HCT116 (cell line): ENCODE measurements at regions not wholly inside any gene's neighbourhood (a gene's known extent, or its start where the extent isn't known, plus 50 kb on each side); places are given as distances from the start of the nearest gene placed in this dataset.

ENCODE experiments used
- ATAC-seq: fragments of 200-7000 bp; cut with Tn5 transposase; 2 replicates; pipeline ENCODE4 v1.9.1; 2020; ENCODE audit warnings: mild to moderate bottlenecking, moderate library complexity
- BruUV-seq: library from RNA; stranded (reverse); fragments of 400-500 nt; replicated peaks from 2 replicates; lab custom pipeline; 2021; lab: Mats Ljungman, UMichigan
- CTCF ChIA-PET: fragments of 300-600 bp; sonication (Branson Sonifier 250); formaldehyde crosslinking; loops from one replicate; lab custom pipeline; 2021; ENCODE audit warnings: antibody characterized with exemption; lab: Charles Lee
- POLR2A ChIA-PET: fragments of 300-600, 350-600 bp; sonication (Branson Sonifier 250); formaldehyde crosslinking; loops from one replicate; lab custom pipeline; 2021; ENCODE audit warnings: antibody characterized with exemption; lab: Charles Lee
- RAD21 ChIA-PET, 2 experiments: fragments of 300-600 bp; sonication (Branson Sonifier 250); formaldehyde crosslinking; loops; one replicate each; lab custom pipeline; 2023; ENCODE audit warnings: low total read pairs in 2 of 2; ENCODE audit not compliant: uncharacterized antibody in 2 of 2, unreplicated experiment in 2 of 2, low non-redundant PET in 1 of 2; lab: Charles Lee
- DNase-seq: peaks from one replicate; pipeline ENCODE4 v3.0.0-alpha.2; 2010; ENCODE audit warnings: low read depth, low spot score
- H2AFZ ChIP-seq: fragments of 200-600 bp; shearing (Covaris generic), sonication (generic); 2 replicates; pipeline ENCODE4 v1.6.1; 2017; ENCODE audit warnings: low read depth, mixed run types, mixed read lengths, antibody characterized with exemption, low read length; ENCODE audit not compliant: poor library complexity, severe bottlenecking
- H3K27ac ChIP-seq: 2 replicates; pipeline ENCODE4 v1.5.1; 2012; ENCODE audit warnings: low read depth, low read length
- H3K27me3 ChIP-seq: fragments of 200-600 bp; sonication (generic); 2 replicates; pipeline ENCODE4 v1.6.1; 2016; ENCODE audit warnings: mixed run types, low read length, mixed read lengths; ENCODE audit not compliant: insufficient read depth
- H3K36me3 ChIP-seq, 2 experiments: fragments of 200-500 bp in 1 of 2; fragments of 200-600 bp in 1 of 2; sonication (Bioruptor generic) in 1 of 2; sonication (generic) in 1 of 2; 2 replicates each; pipeline versions ENCODE4 v1.5.1 to v1.6.1; 2014 to 2016; ENCODE audit warnings: low read length in 2 of 2, inconsistent platforms in 1 of 2, mixed read lengths in 1 of 2, mixed run types in 1 of 2; ENCODE audit not compliant: insufficient read depth in 2 of 2, control insufficient read depth in 1 of 2
- H3K4me1 ChIP-seq, 2 experiments: fragments of 200-600 bp in 1 of 2; sonication (generic) in 1 of 2; 2 replicates each; pipeline versions ENCODE4 v1.5.1 to v1.6.1; 2012 to 2017; ENCODE audit warnings: low read length in 2 of 2, inconsistent platforms in 1 of 2, mild to moderate bottlenecking in 1 of 2, mixed read lengths in 1 of 2, mixed run types in 1 of 2, moderate library complexity in 1 of 2; ENCODE audit not compliant: insufficient read depth in 2 of 2, control insufficient read depth in 1 of 2
- H3K4me2 ChIP-seq: fragments of 200-600 bp; sonication (generic); 2 replicates; pipeline ENCODE4 v1.6.1; 2017; ENCODE audit warnings: mixed run types, low read length, mixed read lengths
- H3K4me3 ChIP-seq, 2 experiments: fragments of 200-600 bp in 1 of 2; sonication (generic) in 1 of 2; replicated peaks in 1 of 2; 2 replicates each; pipeline ENCODE4 v1.5.1; 2011 to 2016; ENCODE audit warnings: low read length in 2 of 2, control low read depth in 1 of 2, low read depth in 1 of 2, mild to moderate bottlenecking in 1 of 2, mixed read lengths in 1 of 2, mixed run types in 1 of 2
- H3K79me2 ChIP-seq: fragments of 200-600 bp; sonication (generic); 2 replicates; pipeline ENCODE4 v1.6.1; 2017; ENCODE audit warnings: mild to moderate bottlenecking, mixed run types, low read length, moderate library complexity, mixed read lengths; ENCODE audit not compliant: insufficient read depth
- H3K9ac ChIP-seq: fragments of 200-600 bp; sonication (generic); 2 replicates; pipeline ENCODE4 v1.6.1; 2016; ENCODE audit warnings: low read length, mixed read lengths
- H3K9me2 ChIP-seq: fragments of 200-600 bp; sonication (generic), shearing (Covaris generic); 2 replicates; pipeline ENCODE4 v1.6.1; 2017; ENCODE audit warnings: mixed run types, mild to moderate bottlenecking, moderate library complexity; ENCODE audit not compliant: insufficient read depth
- H3K9me3 ChIP-seq, 2 experiments: fragments of 200-500 bp in 1 of 2; fragments of 200-600 bp in 1 of 2; sonication (Bioruptor generic) in 1 of 2; sonication (generic) in 1 of 2; 2 replicates each; pipeline ENCODE4 v1.6.1; 2014 to 2017; ENCODE audit warnings: low read length in 2 of 2, mixed read lengths in 2 of 2, inconsistent platforms in 1 of 2, low read depth in 1 of 2, mild to moderate bottlenecking in 1 of 2, mixed run types in 1 of 2, moderate library complexity in 1 of 2; ENCODE audit not compliant: control insufficient read depth in 1 of 2, insufficient read depth in 1 of 2
- H4K20me1 ChIP-seq: fragments of 200-600 bp; sonication (generic), shearing (Covaris generic); 2 replicates; pipeline ENCODE4 v1.6.1; 2017; ENCODE audit warnings: mixed run types, mild to moderate bottlenecking, moderate library complexity; ENCODE audit not compliant: insufficient read depth
- CBX3 ChIP-seq: IDR thresholded peaks from 2 replicates; pipeline ENCODE4 v1.6.1; 2012; ENCODE audit warnings: low read depth
- CTCF ChIP-seq, 3 experiments: fragments of 200-600 bp in 1 of 3; sonication (generic) in 1 of 3; IDR thresholded peaks in 2 of 3; conservative IDR thresholded peaks in 1 of 3; 2 replicates each; pipeline ENCODE4 v1.5.1; 2012 to 2017; ENCODE audit warnings: low read depth in 2 of 3, low read length in 2 of 3, antibody characterized with exemption in 1 of 3, borderline replicate concordance in 1 of 3, control low read depth in 1 of 3, mild to moderate bottlenecking in 1 of 3, mixed read lengths in 1 of 3, mixed run types in 1 of 3, moderate library complexity in 1 of 3; ENCODE audit not compliant: insufficient read depth in 1 of 3
- EGR1 ChIP-seq: IDR thresholded peaks from 2 replicates; pipeline ENCODE4 v1.6.1; 2012; ENCODE audit warnings: low read depth
- ELF1 ChIP-seq: IDR thresholded peaks from 2 replicates; pipeline ENCODE4 v1.6.1; 2012; ENCODE audit warnings: low read depth, borderline replicate concordance
- EZH2phosphoT487 ChIP-seq: fragments of 200-600 bp; IDR thresholded peaks from 2 replicates; pipeline ENCODE4 v1.6.1; 2018; ENCODE audit warnings: antibody characterized with exemption, borderline replicate concordance
- MAX ChIP-seq: IDR thresholded peaks from 2 replicates; pipeline ENCODE4 v1.6.1; 2012
- POLR2A ChIP-seq: IDR thresholded peaks from 2 replicates; pipeline ENCODE4 v1.7.0; 2011; ENCODE audit warnings: borderline replicate concordance; ENCODE audit not compliant: insufficient read depth, insufficient read length; ENCODE audit errors: extremely low read depth
- RAD21 ChIP-seq: IDR thresholded peaks from 2 replicates; pipeline ENCODE4 v1.6.1; 2012; ENCODE audit warnings: low read depth, mild to moderate bottlenecking
- SIN3A ChIP-seq: IDR thresholded peaks from 2 replicates; pipeline ENCODE4 v1.6.1; 2012; ENCODE audit warnings: low read depth
- SP1 ChIP-seq: IDR thresholded peaks from 2 replicates; pipeline ENCODE4 v1.6.1; 2012; ENCODE audit warnings: low read depth
- SRF ChIP-seq: IDR thresholded peaks from 2 replicates; pipeline ENCODE4 v1.6.1; 2012; ENCODE audit warnings: low read depth
- YY1 ChIP-seq: IDR thresholded peaks from 2 replicates; pipeline ENCODE4 v1.6.1; 2011; ENCODE audit warnings: low read length, low read depth, moderate library complexity, mild to moderate bottlenecking; ENCODE audit not compliant: insufficient replicate concordance; ENCODE audit errors: extremely low read depth
- ZFX ChIP-seq: fragments of 450-650 bp; IDR thresholded peaks from 2 replicates; pipeline ENCODE4 v1.6.1; 2017
- intact Hi-C: fragments of 100-400 bp; cut with micrococcal nuclease; formaldehyde crosslinking; loops from 2 replicates; pipeline ENCODE4 v1.10.0; 2022
- TF ChIP-seq, protein P1 (sequence below): IDR thresholded peaks from 2 replicates; pipeline ENCODE4 v1.6.1; 2012; ENCODE audit warnings: low read depth
- TF ChIP-seq, protein P2 (sequence below): IDR thresholded peaks from 2 replicates; pipeline ENCODE4 v1.6.1; 2011; ENCODE audit warnings: mild to moderate bottlenecking, low read length, moderate library complexity; ENCODE audit not compliant: insufficient replicate concordance; ENCODE audit errors: extremely low read depth
- TF ChIP-seq, protein P3 (sequence below): IDR thresholded peaks from 2 replicates; pipeline ENCODE4 v1.6.1; 2012

GRCh38 chr20:55783381-55783780 is 221.9 kb downstream of the CBLN4 start:
- no peaks in the 10 kb centered on the region for H4K20me1 ChIP-seq
- ATAC-seq (no peak), DNase-seq (no peak)
- ChIA-PET RAD21 (no interaction called here), POLR2A (no interaction called here), CTCF (no interaction called here)
- no peaks in the 10 kb centered on the region for H3K9me2 ChIP-seq
- no peaks in the 10 kb centered on the region for H3K27me3 ChIP-seq
- intact Hi-C loops = no loop called here
- H3K9ac ChIP-seq = no peak overlapping the region
- H3K27ac ChIP-seq = no peak overlapping the region
- H3K79me2 ChIP-seq = no peaks in the 10 kb centered on the region
- BruUV-seq = no TSS peak
- H3K9me3 ChIP-seq = peaks cover 9 to 12% of the 10 kb centered on the region in 2 experiments; a peak in 2 of 4 replicates
- no peak overlapping the region for H3K4me3 ChIP-seq
- H3K4me1 ChIP-seq = no peaks in the 10 kb centered on the region
- H2AFZ ChIP-seq = no peak overlapping the region
- H3K36me3 ChIP-seq = no peaks in the 10 kb centered on the region
- no peak overlapping the region for H3K4me2 ChIP-seq
- TF ChIP-seq, protein P1, sequence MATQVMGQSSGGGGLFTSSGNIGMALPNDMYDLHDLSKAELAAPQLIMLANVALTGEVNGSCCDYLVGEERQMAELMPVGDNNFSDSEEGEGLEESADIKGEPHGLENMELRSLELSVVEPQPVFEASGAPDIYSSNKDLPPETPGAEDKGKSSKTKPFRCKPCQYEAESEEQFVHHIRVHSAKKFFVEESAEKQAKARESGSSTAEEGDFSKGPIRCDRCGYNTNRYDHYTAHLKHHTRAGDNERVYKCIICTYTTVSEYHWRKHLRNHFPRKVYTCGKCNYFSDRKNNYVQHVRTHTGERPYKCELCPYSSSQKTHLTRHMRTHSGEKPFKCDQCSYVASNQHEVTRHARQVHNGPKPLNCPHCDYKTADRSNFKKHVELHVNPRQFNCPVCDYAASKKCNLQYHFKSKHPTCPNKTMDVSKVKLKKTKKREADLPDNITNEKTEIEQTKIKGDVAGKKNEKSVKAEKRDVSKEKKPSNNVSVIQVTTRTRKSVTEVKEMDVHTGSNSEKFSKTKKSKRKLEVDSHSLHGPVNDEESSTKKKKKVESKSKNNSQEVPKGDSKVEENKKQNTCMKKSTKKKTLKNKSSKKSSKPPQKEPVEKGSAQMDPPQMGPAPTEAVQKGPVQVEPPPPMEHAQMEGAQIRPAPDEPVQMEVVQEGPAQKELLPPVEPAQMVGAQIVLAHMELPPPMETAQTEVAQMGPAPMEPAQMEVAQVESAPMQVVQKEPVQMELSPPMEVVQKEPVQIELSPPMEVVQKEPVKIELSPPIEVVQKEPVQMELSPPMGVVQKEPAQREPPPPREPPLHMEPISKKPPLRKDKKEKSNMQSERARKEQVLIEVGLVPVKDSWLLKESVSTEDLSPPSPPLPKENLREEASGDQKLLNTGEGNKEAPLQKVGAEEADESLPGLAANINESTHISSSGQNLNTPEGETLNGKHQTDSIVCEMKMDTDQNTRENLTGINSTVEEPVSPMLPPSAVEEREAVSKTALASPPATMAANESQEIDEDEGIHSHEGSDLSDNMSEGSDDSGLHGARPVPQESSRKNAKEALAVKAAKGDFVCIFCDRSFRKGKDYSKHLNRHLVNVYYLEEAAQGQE = no peak
- TF ChIP-seq, protein P2, sequence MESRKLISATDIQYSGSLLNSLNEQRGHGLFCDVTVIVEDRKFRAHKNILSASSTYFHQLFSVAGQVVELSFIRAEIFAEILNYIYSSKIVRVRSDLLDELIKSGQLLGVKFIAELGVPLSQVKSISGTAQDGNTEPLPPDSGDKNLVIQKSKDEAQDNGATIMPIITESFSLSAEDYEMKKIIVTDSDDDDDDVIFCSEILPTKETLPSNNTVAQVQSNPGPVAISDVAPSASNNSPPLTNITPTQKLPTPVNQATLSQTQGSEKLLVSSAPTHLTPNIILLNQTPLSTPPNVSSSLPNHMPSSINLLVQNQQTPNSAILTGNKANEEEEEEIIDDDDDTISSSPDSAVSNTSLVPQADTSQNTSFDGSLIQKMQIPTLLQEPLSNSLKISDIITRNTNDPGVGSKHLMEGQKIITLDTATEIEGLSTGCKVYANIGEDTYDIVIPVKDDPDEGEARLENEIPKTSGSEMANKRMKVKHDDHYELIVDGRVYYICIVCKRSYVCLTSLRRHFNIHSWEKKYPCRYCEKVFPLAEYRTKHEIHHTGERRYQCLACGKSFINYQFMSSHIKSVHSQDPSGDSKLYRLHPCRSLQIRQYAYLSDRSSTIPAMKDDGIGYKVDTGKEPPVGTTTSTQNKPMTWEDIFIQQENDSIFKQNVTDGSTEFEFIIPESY = no peak
- TF ChIP-seq POLR2A = no peak
- no peak for TF ChIP-seq EZH2phosphoT487
- no peak for TF ChIP-seq CTCF (IDR thresholded peaks at IDR 0.05 in 2 of 3, conservative IDR thresholded peaks at IDR 0.05 in 1 of 3; ENCODE audit: borderline replicate concordance in 1 of 3, insufficient read depth in 1 of 3, low read depth in 2 of 3, low read length in 2 of 3)
- no peak for TF ChIP-seq MAX
- TF ChIP-seq, protein P3, sequence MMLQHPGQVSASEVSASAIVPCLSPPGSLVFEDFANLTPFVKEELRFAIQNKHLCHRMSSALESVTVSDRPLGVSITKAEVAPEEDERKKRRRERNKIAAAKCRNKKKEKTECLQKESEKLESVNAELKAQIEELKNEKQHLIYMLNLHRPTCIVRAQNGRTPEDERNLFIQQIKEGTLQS = no peak
- no peak for TF ChIP-seq EGR1
- TF ChIP-seq CBX3 = no peak
- TF ChIP-seq RAD21 = no peak
- no peak for TF ChIP-seq ZFX
- no peak for TF ChIP-seq SP1
- no peak for TF ChIP-seq ELF1
- no peak for TF ChIP-seq YY1
- no peak for TF ChIP-seq SRF
- TF ChIP-seq SIN3A = no peak
